ENCODE measurements at regions not wholly inside any gene's neighbourhood (a gene's known extent, or its start where the extent isn't known, plus 50 kb on each side); places are given as distances from the start of the nearest gene placed in this dataset.

GRCh38 chr16:61576476-61576875 is 459.8 kb downstream of the CDH8 start:
- TF ChIP-seq CTCF (IDR thresholded peaks at IDR 0.05): no peak
- no peak for TF ChIP-seq REST (IDR thresholded peaks at IDR 0.05; ENCODE audit: insufficient read depth in 1 of 2, low read depth in 2 of 2, low read length in 1 of 2)
- no peak for TF ChIP-seq POLR2AphosphoS5 (IDR thresholded peaks at IDR 0.05; ENCODE audit: low read depth, low read length)

All from Panc1 (cell line).